H9 (cell line): ENCODE measurements at regions not wholly inside any gene's neighbourhood (a gene's known extent, or its start where the extent isn't known, plus 50 kb on each side); places are given as distances from the start of the nearest gene placed in this dataset.

ENCODE experiments used
- DNase-seq: peaks from one replicate; pipeline ENCODE4 v3.0.0-alpha.2; 2017
- H2AFZ ChIP-seq: one replicate; pipeline ENCODE4 v1.6.1; 2013; ENCODE audit warnings: mild to moderate bottlenecking, low read length, control low read depth, moderate library complexity
- H2AK5ac ChIP-seq: 2 replicates; pipeline ENCODE4 v1.6.1; 2013; ENCODE audit warnings: low read length, control low read depth, mixed read lengths; ENCODE audit not compliant: insufficient read length
- H2BK120ac ChIP-seq: one replicate; pipeline ENCODE4 v1.6.1; 2013; ENCODE audit warnings: low read depth, mild to moderate bottlenecking, low read length, control low read depth, inconsistent platforms; ENCODE audit not compliant: poor library complexity, severe bottlenecking
- H2BK12ac ChIP-seq: 2 replicates; pipeline ENCODE4 v1.6.1; 2013; ENCODE audit warnings: low read length, control low read depth, mixed read lengths, low read depth; ENCODE audit not compliant: insufficient read length
- H2BK15ac ChIP-seq: 2 replicates; pipeline ENCODE4 v1.6.1; 2013; ENCODE audit warnings: low read depth, low read length, control low read depth
- H2BK20ac ChIP-seq: one replicate; pipeline ENCODE4 v1.6.1; 2013; ENCODE audit warnings: low read depth, mild to moderate bottlenecking, low read length, control low read depth, inconsistent platforms; ENCODE audit not compliant: poor library complexity, severe bottlenecking
- H2BK5ac ChIP-seq: 2 replicates; pipeline ENCODE4 v1.6.1; 2013; ENCODE audit warnings: low read length, control low read depth, mixed read lengths; ENCODE audit not compliant: insufficient read length
- H3K14ac ChIP-seq: 2 replicates; pipeline ENCODE4 v1.6.1; 2013; ENCODE audit warnings: low read length, control low read depth; ENCODE audit not compliant: insufficient read depth
- H3K18ac ChIP-seq: 2 replicates; pipeline ENCODE4 v1.6.1; 2013; ENCODE audit warnings: low read depth, mild to moderate bottlenecking, mixed read lengths, low read length, control low read depth; ENCODE audit not compliant: insufficient read length
- H3K23ac ChIP-seq: 2 replicates; pipeline ENCODE4 v1.6.1; 2013; ENCODE audit warnings: low read length, control low read depth, mixed read lengths, low read depth; ENCODE audit not compliant: insufficient read length
- H3K23me2 ChIP-seq: 2 replicates; pipeline ENCODE4 v1.6.1; 2013; ENCODE audit warnings: low read depth, mild to moderate bottlenecking, mixed read lengths, low read length, control low read depth; ENCODE audit not compliant: insufficient read length, poor library complexity, severe bottlenecking
- H3K27ac ChIP-seq: 2 replicates; pipeline ENCODE4 v1.5.1; 2013; ENCODE audit warnings: low read length, control low read depth, mixed read lengths, low read depth; ENCODE audit not compliant: insufficient read length
- H3K27me3 ChIP-seq: 2 replicates; pipeline ENCODE4 v1.6.1; 2013; ENCODE audit warnings: low read length, control low read depth, inconsistent platforms; ENCODE audit not compliant: insufficient read depth
- H3K4ac ChIP-seq: 2 replicates; pipeline ENCODE4 v1.6.1; 2013; ENCODE audit warnings: low read depth, mild to moderate bottlenecking, control low read depth, inconsistent platforms, low read length, moderate library complexity
- H3K4me1 ChIP-seq: 2 replicates; pipeline ENCODE4 v1.6.1; 2013; ENCODE audit warnings: low read length, control low read depth, inconsistent platforms; ENCODE audit not compliant: insufficient read depth
- H3K4me2 ChIP-seq: 2 replicates; pipeline ENCODE4 v1.6.1; 2013; ENCODE audit warnings: low read length, control low read depth, mixed read lengths; ENCODE audit not compliant: insufficient read length, insufficient read depth
- H3K56ac ChIP-seq: 2 replicates; pipeline ENCODE4 v1.6.1; 2013; ENCODE audit warnings: low read depth, mild to moderate bottlenecking, mixed read lengths, low read length, control low read depth; ENCODE audit not compliant: insufficient read length
- H3K79me1 ChIP-seq: 2 replicates; pipeline ENCODE4 v1.6.1; 2013; ENCODE audit warnings: low read depth, mild to moderate bottlenecking, moderate library complexity, low read length, control low read depth, inconsistent platforms; ENCODE audit not compliant: insufficient read depth, poor library complexity, severe bottlenecking
- H3K79me2 ChIP-seq: 2 replicates; pipeline ENCODE4 v1.6.1; 2013; ENCODE audit warnings: low read length, control low read depth, inconsistent platforms; ENCODE audit not compliant: insufficient read depth
- H3K9ac ChIP-seq: 2 replicates; pipeline ENCODE4 v1.6.1; 2013; ENCODE audit warnings: low read length, control low read depth, mixed read lengths; ENCODE audit not compliant: insufficient read length; ENCODE audit errors: extremely low read depth
- H3K9me3 ChIP-seq: one replicate; pipeline ENCODE4 v1.6.1; 2013; ENCODE audit warnings: low read depth, low read length, inconsistent platforms; ENCODE audit not compliant: control insufficient read depth
- H3T11ph ChIP-seq: one replicate; pipeline ENCODE4 v1.6.1; 2013; ENCODE audit warnings: mild to moderate bottlenecking, low read length, control low read depth, inconsistent platforms
- H4K20me1 ChIP-seq: one replicate; pipeline ENCODE4 v1.6.1; 2013; ENCODE audit not compliant: control insufficient read depth, insufficient read length, insufficient read depth
- H4K5ac ChIP-seq: 2 replicates; pipeline ENCODE4 v1.6.1; 2013; ENCODE audit warnings: low read depth, mild to moderate bottlenecking, mixed read lengths, low read length, control low read depth; ENCODE audit not compliant: insufficient read length
- H4K8ac ChIP-seq: replicated peaks from 2 replicates; pipeline ENCODE4 v1.6.1; 2013; ENCODE audit warnings: low read length, control low read depth, mixed read lengths, low read depth; ENCODE audit not compliant: insufficient read length
- H4K91ac ChIP-seq: 2 replicates; pipeline ENCODE4 v1.6.1; 2013; ENCODE audit warnings: low read depth, mild to moderate bottlenecking, moderate library complexity, mixed read lengths, low read length, control low read depth; ENCODE audit not compliant: insufficient read length
- H3K27ac Mint-ChIP-seq, 3 experiments: 2 replicates in 2 of 3; 3 replicates in 1 of 3; pipeline ENCODE4 v1.8.0; 2020 to 2021; ENCODE audit warnings: mixed read lengths in 3 of 3, mild to moderate bottlenecking in 1 of 3, moderate library complexity in 1 of 3
- H3K27me3 Mint-ChIP-seq: 2 replicates; pipeline ENCODE4 v1.8.0; 2021; ENCODE audit warnings: low read depth, mild to moderate bottlenecking, moderate library complexity, mixed read lengths
- H3K36me3 Mint-ChIP-seq, 3 experiments: 2 replicates in 2 of 3; 3 replicates in 1 of 3; pipeline ENCODE4 v1.8.0; 2020 to 2021; ENCODE audit warnings: low read depth in 3 of 3, mixed read lengths in 3 of 3; ENCODE audit not compliant: insufficient read depth in 1 of 3
- H3K4me1 Mint-ChIP-seq, 2 experiments: 2 replicates each; pipeline ENCODE4 v1.8.0; 2020; ENCODE audit warnings: mixed read lengths in 2 of 2
- H3K4me3 Mint-ChIP-seq, 2 experiments: 2 replicates in 1 of 2; 3 replicates in 1 of 2; pipeline ENCODE4 v1.8.0; 2020 to 2021; ENCODE audit warnings: mild to moderate bottlenecking in 2 of 2, mixed read lengths in 2 of 2, moderate library complexity in 1 of 2
- H3K9me3 Mint-ChIP-seq, 2 experiments: 2 replicates in 1 of 2; 3 replicates in 1 of 2; pipeline ENCODE4 v1.8.0; 2020; ENCODE audit warnings: mild to moderate bottlenecking in 2 of 2, mixed read lengths in 2 of 2, moderate library complexity in 1 of 2
- WGBS: extraction: QIAGEN DNeasy Blood & Tissue Kit; methylation state at CpG from one replicate; pipeline ENCODE4 v1.1.7; 2013; ENCODE audit warnings: missing lambda C conversion rate, low lambda C conversion rate, mixed read lengths; ENCODE audit not compliant: insufficient read length; ENCODE audit errors: extremely low coverage; 5-methylcytosine and 5-hydroxymethylcytosine counted together
- TF ChIP-seq, protein P1 (sequence below): fragments of 200-600 bp; sonication (generic); conservative IDR thresholded peaks from 3 replicates; pipeline ENCODE4 v1.8.0; 2021; ENCODE audit warnings: antibody characterized with exemption, mild to moderate bottlenecking

DNA sequence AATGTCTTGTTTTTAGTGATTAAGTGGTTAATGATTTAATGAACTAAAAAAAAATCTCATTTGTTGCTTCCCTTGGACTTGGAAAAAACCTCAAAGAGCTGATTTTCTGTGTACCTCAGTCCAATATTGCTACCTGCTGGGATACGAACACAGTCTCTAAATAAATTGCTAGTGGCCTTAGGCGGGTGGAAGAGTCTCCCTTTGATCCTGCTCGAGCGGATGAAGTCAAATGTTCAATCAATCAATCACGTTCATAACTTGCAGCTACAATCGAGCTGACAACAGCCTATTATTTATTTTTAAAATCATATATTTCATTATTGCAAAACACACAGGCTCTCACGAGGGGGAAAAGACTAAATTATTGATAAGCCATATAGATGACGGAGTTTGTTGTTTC, 57.3 kb upstream of the HABP2 start:
- 100% methylated on average over 2 of the region's 8 CpGs for WGBS
- peaks cover 42% of the 10 kb centered on the region for H3K27me3 Mint-ChIP-seq
- H3K36me3 Mint-ChIP-seq = no peaks in the 10 kb centered on the region

More for the DNA sequence above, 57.3 kb upstream of the HABP2 start:
- no peaks in the 10 kb centered on the region for H3K23me2 ChIP-seq
- no peak overlapping the region for H2BK20ac ChIP-seq
- H2AFZ ChIP-seq = no peak overlapping the region
- H4K20me1 ChIP-seq = no peaks in the 10 kb centered on the region
- H4K91ac ChIP-seq = no peak overlapping the region
- H3K56ac ChIP-seq = no peak overlapping the region
- H2BK120ac ChIP-seq = no peak overlapping the region
- H2BK12ac ChIP-seq = no peak overlapping the region
- no peaks in the 10 kb centered on the region for H3K9me3 Mint-ChIP-seq
- no peak overlapping the region for H3K4me3 Mint-ChIP-seq
- H3K9ac ChIP-seq = no peak overlapping the region
- H2BK15ac ChIP-seq = no peak overlapping the region
- no peak overlapping the region for H4K8ac ChIP-seq
- no peaks in the 10 kb centered on the region for H3K9me3 ChIP-seq
- no peak overlapping the region for H4K5ac ChIP-seq
- H3K4me2 ChIP-seq = no peak overlapping the region
- peaks cover 0 to 6% of the 10 kb centered on the region in 2 experiments; a peak in 2 of 4 replicates for H3K4me1 Mint-ChIP-seq
- H3K23ac ChIP-seq = no peak overlapping the region
- H3K27me3 ChIP-seq = no peaks in the 10 kb centered on the region
- no peaks in the 10 kb centered on the region for H3K4me1 ChIP-seq
- H3K27ac Mint-ChIP-seq = no peak overlapping the region
- TF ChIP-seq, protein P1, sequence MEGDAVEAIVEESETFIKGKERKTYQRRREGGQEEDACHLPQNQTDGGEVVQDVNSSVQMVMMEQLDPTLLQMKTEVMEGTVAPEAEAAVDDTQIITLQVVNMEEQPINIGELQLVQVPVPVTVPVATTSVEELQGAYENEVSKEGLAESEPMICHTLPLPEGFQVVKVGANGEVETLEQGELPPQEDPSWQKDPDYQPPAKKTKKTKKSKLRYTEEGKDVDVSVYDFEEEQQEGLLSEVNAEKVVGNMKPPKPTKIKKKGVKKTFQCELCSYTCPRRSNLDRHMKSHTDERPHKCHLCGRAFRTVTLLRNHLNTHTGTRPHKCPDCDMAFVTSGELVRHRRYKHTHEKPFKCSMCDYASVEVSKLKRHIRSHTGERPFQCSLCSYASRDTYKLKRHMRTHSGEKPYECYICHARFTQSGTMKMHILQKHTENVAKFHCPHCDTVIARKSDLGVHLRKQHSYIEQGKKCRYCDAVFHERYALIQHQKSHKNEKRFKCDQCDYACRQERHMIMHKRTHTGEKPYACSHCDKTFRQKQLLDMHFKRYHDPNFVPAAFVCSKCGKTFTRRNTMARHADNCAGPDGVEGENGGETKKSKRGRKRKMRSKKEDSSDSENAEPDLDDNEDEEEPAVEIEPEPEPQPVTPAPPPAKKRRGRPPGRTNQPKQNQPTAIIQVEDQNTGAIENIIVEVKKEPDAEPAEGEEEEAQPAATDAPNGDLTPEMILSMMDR = no peak
- DNase-seq = no peak
- H2BK5ac ChIP-seq = no peak overlapping the region
- no peak overlapping the region for H2AK5ac ChIP-seq
- no peak overlapping the region for H3K14ac ChIP-seq
- H3K79me2 ChIP-seq = no peaks in the 10 kb centered on the region; the same call in 1 of the 2 replicates
- no peak overlapping the region for H3K4ac ChIP-seq
- no peak overlapping the region for H3K18ac ChIP-seq
- H3K79me1 ChIP-seq = no peaks in the 10 kb centered on the region
- no peak overlapping the region for H3K27ac ChIP-seq
- no peak overlapping the region for H3T11ph ChIP-seq
